Panc1 (cell line): ENCODE measurements at regions not wholly inside any gene's neighbourhood (a gene's known extent, or its start where the extent isn't known, plus 50 kb on each side); places are given as distances from the start of the nearest gene placed in this dataset.

Experiments used
- ATAC-seq: fragments of 200-7000 bp; cut with Tn5 transposase; 2 replicates; pipeline ENCODE4 v1.9.1; 2020; ENCODE audit warnings: mild to moderate bottlenecking, moderate library complexity
- BruUV-seq: library from RNA; stranded (reverse); fragments of 400-500 nt; replicated peaks from 2 replicates; lab custom pipeline; 2021; lab: Mats Ljungman, UMichigan
- CTCF ChIA-PET: fragments of 300-600 bp; sonication (Branson Sonifier 250); formaldehyde crosslinking; loops from one replicate; lab custom pipeline; 2022; ENCODE audit warnings: antibody characterized with exemption; lab: Charles Lee
- POLR2A ChIA-PET: fragments of 300-600 bp; sonication (Branson Sonifier 250); formaldehyde crosslinking; loops from one replicate; lab custom pipeline; 2022; ENCODE audit warnings: antibody characterized with exemption; lab: Charles Lee
- DNase-seq: peaks from one replicate; pipeline ENCODE4 v3.0.0-alpha.2; 2010; ENCODE audit warnings: low read depth, low spot score
- H3K27ac ChIP-seq: 2 replicates; pipeline ENCODE4 v1.5.1; 2011; ENCODE audit warnings: mild to moderate bottlenecking, low read length, inconsistent platforms
- H3K27me3 ChIP-seq: fragments of 200-500 bp; sonication (Bioruptor generic); 2 replicates; pipeline ENCODE4 v1.6.0; 2014; ENCODE audit warnings: low read length, inconsistent platforms; ENCODE audit not compliant: control insufficient read depth, insufficient read depth
- H3K36me3 ChIP-seq: fragments of 200-500 bp; sonication (Bioruptor generic); 2 replicates; pipeline ENCODE4 v1.5.1; 2014; ENCODE audit warnings: inconsistent platforms, mild to moderate bottlenecking, low read length, moderate library complexity; ENCODE audit not compliant: control insufficient read depth, insufficient read depth
- H3K4me1 ChIP-seq: 2 replicates; pipeline ENCODE4 v1.5.1; 2011; ENCODE audit warnings: inconsistent platforms, mild to moderate bottlenecking, low read length, moderate library complexity; ENCODE audit not compliant: control insufficient read depth, insufficient read depth
- H3K4me3 ChIP-seq, 2 experiments: 2 replicates each; pipeline ENCODE4 v1.5.1; 2011 to 2012; ENCODE audit warnings: low read depth in 2 of 2, low read length in 2 of 2, mild to moderate bottlenecking in 2 of 2, inconsistent platforms in 1 of 2, moderate library complexity in 1 of 2
- H3K9me3 ChIP-seq: fragments of 200-500 bp; sonication (Bioruptor generic); 2 replicates; pipeline ENCODE4 v1.5.1; 2014; ENCODE audit warnings: low read depth, mild to moderate bottlenecking, inconsistent platforms, low read length, moderate library complexity; ENCODE audit not compliant: control insufficient read depth, insufficient read depth
- POLR2AphosphoS5 ChIP-seq: IDR thresholded peaks from 2 replicates; pipeline ENCODE4 v1.6.1; 2012; ENCODE audit warnings: mild to moderate bottlenecking, low read depth, low read length, moderate library complexity
- SIN3A ChIP-seq: IDR thresholded peaks from 2 replicates; pipeline ENCODE4 v1.6.1; 2012; ENCODE audit warnings: low read depth, mild to moderate bottlenecking, low read length, moderate library complexity, borderline replicate concordance; ENCODE audit not compliant: insufficient read depth
- TCF7L2 ChIP-seq: IDR thresholded peaks from 2 replicates; pipeline ENCODE4 v1.6.1; 2011; ENCODE audit warnings: mild to moderate bottlenecking, low read depth, low read length, inconsistent platforms
- in situ Hi-C: cut with HindIII; loops from 2 replicates; pipeline ENCODE4 v1.10.0; 2016; ENCODE audit warnings: low sequenced_read_pairs, low pct_unique_long_range_greater_than_20kb
- intact Hi-C: fragments of 100-400 bp; cut with micrococcal nuclease; formaldehyde crosslinking; loops from one replicate; pipeline ENCODE4 v1.10.0; 2022; ENCODE audit not compliant: unreplicated experiment
- TF ChIP-seq, protein P1 (sequence below), 2 experiments: IDR thresholded peaks; 2 replicates each; pipeline ENCODE4 v1.6.1; 2011 to 2012; ENCODE audit warnings: low read depth in 2 of 2, control low read depth in 1 of 2, low read length in 1 of 2, mild to moderate bottlenecking in 1 of 2, moderate library complexity in 1 of 2; ENCODE audit not compliant: insufficient read depth in 1 of 2
- TF ChIP-seq, protein P2 (sequence below): fragments of 450-650 bp; IDR thresholded peaks from 2 replicates; pipeline ENCODE4 v1.5.1; 2017; ENCODE audit warnings: mild to moderate bottlenecking

DNA sequence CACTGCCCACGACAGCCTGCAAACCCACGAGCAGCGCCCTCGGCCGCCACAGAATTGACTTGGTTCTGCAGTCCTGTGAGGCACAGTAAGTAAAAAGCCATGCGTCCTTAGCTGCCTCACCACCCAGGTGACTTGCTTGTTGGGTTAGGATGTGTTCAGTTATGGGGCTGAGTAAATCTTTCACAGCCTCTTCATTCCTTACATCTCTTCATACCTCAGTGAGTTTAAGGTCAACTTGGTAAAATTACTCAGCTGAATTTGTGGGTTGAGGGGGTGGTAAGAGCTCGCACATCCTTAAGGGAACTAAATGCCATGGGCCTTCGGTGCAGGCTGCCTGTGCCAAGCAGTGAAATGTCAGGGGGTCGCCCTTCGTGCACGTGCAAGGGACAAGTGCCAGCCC lies 165.2 kb upstream of the ALKAL2 start:
- ChIA-PET CTCF (no interaction called here), POLR2A (no interaction called here)
- BruUV-seq: no TSS peak
- DNase-seq (no peak), ATAC-seq (no peak)
- TF ChIP-seq POLR2AphosphoS5 (no peak), TCF7L2 (no peak), SIN3A (no peak)
- TF ChIP-seq, protein P1, sequence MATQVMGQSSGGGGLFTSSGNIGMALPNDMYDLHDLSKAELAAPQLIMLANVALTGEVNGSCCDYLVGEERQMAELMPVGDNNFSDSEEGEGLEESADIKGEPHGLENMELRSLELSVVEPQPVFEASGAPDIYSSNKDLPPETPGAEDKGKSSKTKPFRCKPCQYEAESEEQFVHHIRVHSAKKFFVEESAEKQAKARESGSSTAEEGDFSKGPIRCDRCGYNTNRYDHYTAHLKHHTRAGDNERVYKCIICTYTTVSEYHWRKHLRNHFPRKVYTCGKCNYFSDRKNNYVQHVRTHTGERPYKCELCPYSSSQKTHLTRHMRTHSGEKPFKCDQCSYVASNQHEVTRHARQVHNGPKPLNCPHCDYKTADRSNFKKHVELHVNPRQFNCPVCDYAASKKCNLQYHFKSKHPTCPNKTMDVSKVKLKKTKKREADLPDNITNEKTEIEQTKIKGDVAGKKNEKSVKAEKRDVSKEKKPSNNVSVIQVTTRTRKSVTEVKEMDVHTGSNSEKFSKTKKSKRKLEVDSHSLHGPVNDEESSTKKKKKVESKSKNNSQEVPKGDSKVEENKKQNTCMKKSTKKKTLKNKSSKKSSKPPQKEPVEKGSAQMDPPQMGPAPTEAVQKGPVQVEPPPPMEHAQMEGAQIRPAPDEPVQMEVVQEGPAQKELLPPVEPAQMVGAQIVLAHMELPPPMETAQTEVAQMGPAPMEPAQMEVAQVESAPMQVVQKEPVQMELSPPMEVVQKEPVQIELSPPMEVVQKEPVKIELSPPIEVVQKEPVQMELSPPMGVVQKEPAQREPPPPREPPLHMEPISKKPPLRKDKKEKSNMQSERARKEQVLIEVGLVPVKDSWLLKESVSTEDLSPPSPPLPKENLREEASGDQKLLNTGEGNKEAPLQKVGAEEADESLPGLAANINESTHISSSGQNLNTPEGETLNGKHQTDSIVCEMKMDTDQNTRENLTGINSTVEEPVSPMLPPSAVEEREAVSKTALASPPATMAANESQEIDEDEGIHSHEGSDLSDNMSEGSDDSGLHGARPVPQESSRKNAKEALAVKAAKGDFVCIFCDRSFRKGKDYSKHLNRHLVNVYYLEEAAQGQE (IDR thresholded peaks at IDR 0.05; ENCODE audit: insufficient read depth in 1 of 2, low read depth in 2 of 2, low read length in 1 of 2): no peak
- TF ChIP-seq, protein P2, sequence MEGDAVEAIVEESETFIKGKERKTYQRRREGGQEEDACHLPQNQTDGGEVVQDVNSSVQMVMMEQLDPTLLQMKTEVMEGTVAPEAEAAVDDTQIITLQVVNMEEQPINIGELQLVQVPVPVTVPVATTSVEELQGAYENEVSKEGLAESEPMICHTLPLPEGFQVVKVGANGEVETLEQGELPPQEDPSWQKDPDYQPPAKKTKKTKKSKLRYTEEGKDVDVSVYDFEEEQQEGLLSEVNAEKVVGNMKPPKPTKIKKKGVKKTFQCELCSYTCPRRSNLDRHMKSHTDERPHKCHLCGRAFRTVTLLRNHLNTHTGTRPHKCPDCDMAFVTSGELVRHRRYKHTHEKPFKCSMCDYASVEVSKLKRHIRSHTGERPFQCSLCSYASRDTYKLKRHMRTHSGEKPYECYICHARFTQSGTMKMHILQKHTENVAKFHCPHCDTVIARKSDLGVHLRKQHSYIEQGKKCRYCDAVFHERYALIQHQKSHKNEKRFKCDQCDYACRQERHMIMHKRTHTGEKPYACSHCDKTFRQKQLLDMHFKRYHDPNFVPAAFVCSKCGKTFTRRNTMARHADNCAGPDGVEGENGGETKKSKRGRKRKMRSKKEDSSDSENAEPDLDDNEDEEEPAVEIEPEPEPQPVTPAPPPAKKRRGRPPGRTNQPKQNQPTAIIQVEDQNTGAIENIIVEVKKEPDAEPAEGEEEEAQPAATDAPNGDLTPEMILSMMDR: no peak
- Histone ChIP-seq H3K9me3 (no peaks in the 10 kb centered on the region), H3K4me1 (no peaks in the 10 kb centered on the region), H3K4me3 (no peak overlapping the region), H3K27ac (no peak overlapping the region), H3K36me3 (no peaks in the 10 kb centered on the region), H3K27me3 (0 out of 2 replicates have a peak, but pooled peaks cover 2% of the 10 kb centered on the region)
- in situ Hi-C loops (no loop called here), intact Hi-C loops (no loop called here)

DNA sequence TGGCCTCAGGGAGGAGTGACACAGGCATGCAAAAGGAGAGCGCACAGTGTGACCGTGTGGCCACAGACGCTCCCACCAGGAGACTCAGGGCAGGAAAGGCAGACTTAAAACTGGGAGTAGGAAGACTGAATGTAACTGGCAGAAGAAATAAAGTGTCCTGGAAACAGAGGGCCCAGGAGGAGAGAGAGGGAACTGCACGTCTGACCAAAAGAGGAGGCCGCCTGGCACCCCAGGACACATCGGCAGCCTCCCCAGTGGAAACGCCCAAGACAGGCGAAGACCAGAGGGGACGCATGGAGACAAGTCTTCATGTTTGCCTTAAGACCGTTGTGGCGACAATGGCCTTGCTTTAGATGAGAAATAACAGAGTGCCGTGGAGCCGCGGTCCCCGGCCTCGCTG lies 163.6 kb upstream of the ALKAL2 start:
- Histone ChIP-seq H3K4me1 (no peaks in the 10 kb centered on the region), H3K9me3 (no peaks in the 10 kb centered on the region), H3K27me3 (0 out of 2 replicates have a peak, but pooled peaks cover 2% of the 10 kb centered on the region), H3K4me3 (no peak overlapping the region), H3K27ac (no peak overlapping the region), H3K36me3 (no peaks in the 10 kb centered on the region)
- DNase-seq (no peak), ATAC-seq (no peak)
- CTCF ChIA-PET: no interaction called here
- in situ Hi-C loops: no loop called here
- no TSS peak for BruUV-seq
- POLR2A ChIA-PET: no interaction called here
- intact Hi-C loops: no loop called here
- no peak for TF ChIP-seq SIN3A
- TF ChIP-seq POLR2AphosphoS5: no peak
- TF ChIP-seq, protein P2: no peak
- no peak for TF ChIP-seq TCF7L2
- TF ChIP-seq, protein P1 (IDR thresholded peaks at IDR 0.05; ENCODE audit: insufficient read depth in 1 of 2, low read depth in 2 of 2, low read length in 1 of 2): no peak
